ENCODE measurements at regions not wholly inside any gene's neighbourhood (a gene's known extent, or its start where the extent isn't known, plus 50 kb on each side); places are given as distances from the start of the nearest gene placed in this dataset.
"Not testable (repeated sequence)": the region's sequence is repeated elsewhere in the genome, so short reads cannot be mapped to it uniquely, and the experiment has no call there.

- no peaks in the 10 kb centered on the region for H3K9me3 ChIP-seq (ENCODE audit: severe bottlenecking)
- H3K27ac ChIP-seq (ENCODE audit: poor library complexity, severe bottlenecking), result no peak overlapping the region
- ATAC-seq (ENCODE audit: low read depth) (peak; percentile 35; the same call in 1 of the 3 replicates), DNase-seq (ENCODE audit: low spot score) (no peak)
- H3K4me3 ChIP-seq (ENCODE audit: severe bottlenecking), result no peak overlapping the region
- peaks cover 4% of the 10 kb centered on the region for H3K4me1 ChIP-seq (ENCODE audit: insufficient read depth, poor library complexity, severe bottlenecking)
- no peaks in the 10 kb centered on the region for H3K36me3 ChIP-seq (ENCODE audit: low read depth)
- H3K27me3 ChIP-seq (ENCODE audit: insufficient read depth, poor library complexity, severe bottlenecking), result no peaks in the 10 kb centered on the region
- no peak for TF ChIP-seq CTCF (IDR thresholded peaks at IDR 0.05; ENCODE audit: poor library complexity, severe bottlenecking)
These were observed 157.1 kb upstream of the SCN7A start for GRCh38 chr2:166651080-166651675.

- no peaks in the 10 kb centered on the region for H3K4me1 ChIP-seq (ENCODE audit: insufficient read depth, poor library complexity, severe bottlenecking)
- no peaks in the 10 kb centered on the region for H3K9me3 ChIP-seq (ENCODE audit: severe bottlenecking)
- no peak overlapping the region for H3K27ac ChIP-seq (ENCODE audit: poor library complexity, severe bottlenecking)
- DNase-seq (ENCODE audit: low spot score) (no peak), ATAC-seq (ENCODE audit: low read depth) (no peak)
- no peak for TF ChIP-seq CTCF (IDR thresholded peaks at IDR 0.05; ENCODE audit: poor library complexity, severe bottlenecking)
- H3K4me3 ChIP-seq (ENCODE audit: severe bottlenecking), result no peak overlapping the region
- no peaks in the 10 kb centered on the region for H3K27me3 ChIP-seq (ENCODE audit: insufficient read depth, poor library complexity, severe bottlenecking)
- no peaks in the 10 kb centered on the region for H3K36me3 ChIP-seq (ENCODE audit: low read depth)
These were observed 153.9 kb upstream of the SCN7A start for GRCh38 chr2:166647935-166648334.

- TF ChIP-seq CTCF (IDR thresholded peaks at IDR 0.05; ENCODE audit: poor library complexity, severe bottlenecking), result no peak
- Histone ChIP-seq H3K36me3 (ENCODE audit: low read depth) (no peaks in the 10 kb centered on the region), H3K9me3 (ENCODE audit: severe bottlenecking) (no peaks in the 10 kb centered on the region), H3K27ac (ENCODE audit: poor library complexity, severe bottlenecking) (no peak overlapping the region), H3K4me1 (ENCODE audit: insufficient read depth, poor library complexity, severe bottlenecking) (no peaks in the 10 kb centered on the region), H3K4me3 (ENCODE audit: severe bottlenecking) (no peak overlapping the region), H3K27me3 (ENCODE audit: insufficient read depth, poor library complexity, severe bottlenecking) (no peaks in the 10 kb centered on the region)
- no peak for ATAC-seq (ENCODE audit: low read depth)
- no peak for DNase-seq (ENCODE audit: low spot score)
These were observed 149.9 kb upstream of the SCN7A start for GRCh38 chr2:166643980-166644379.

GRCh38 chr2:166641516-166641915, 147.5 kb upstream of the SCN7A start:
- not testable (repeated sequence) for H3K4me1 ChIP-seq (ENCODE audit: insufficient read depth, poor library complexity, severe bottlenecking); H3K27me3 ChIP-seq (ENCODE audit: insufficient read depth, poor library complexity, severe bottlenecking); H3K36me3 ChIP-seq (ENCODE audit: low read depth); DNase-seq (ENCODE audit: low spot score); ATAC-seq (ENCODE audit: low read depth); H3K4me3 ChIP-seq (ENCODE audit: severe bottlenecking); H3K9me3 ChIP-seq (ENCODE audit: severe bottlenecking); H3K27ac ChIP-seq (ENCODE audit: poor library complexity, severe bottlenecking)

- Histone ChIP-seq H3K27ac (ENCODE audit: poor library complexity, severe bottlenecking) (no peak overlapping the region), H3K4me1 (ENCODE audit: insufficient read depth, poor library complexity, severe bottlenecking) (no peaks in the 10 kb centered on the region), H3K4me3 (ENCODE audit: severe bottlenecking) (no peak overlapping the region), H3K36me3 (ENCODE audit: low read depth) (no peaks in the 10 kb centered on the region), H3K27me3 (ENCODE audit: insufficient read depth, poor library complexity, severe bottlenecking) (no peaks in the 10 kb centered on the region), H3K9me3 (ENCODE audit: severe bottlenecking) (no peaks in the 10 kb centered on the region)
- DNase-seq (ENCODE audit: low spot score) (no peak), ATAC-seq (ENCODE audit: low read depth) (no peak)
- TF ChIP-seq CTCF (IDR thresholded peaks at IDR 0.05; ENCODE audit: poor library complexity, severe bottlenecking), result no peak
These were observed 143.0 kb upstream of the SCN7A start for GRCh38 chr2:166637051-166637450.

All from RWPE2 (cell line).